Ramos (cell line): ENCODE measurements at regions not wholly inside any gene's neighbourhood (a gene's known extent, or its start where the extent isn't known, plus 50 kb on each side); places are given as distances from the start of the nearest gene placed in this dataset.
"Not testable (repeated sequence)": the region's sequence is repeated elsewhere in the genome, so short reads cannot be mapped to it uniquely, and the experiment has no call there.

Experiments
- in situ Hi-C: fragments of 300-500 bp; cut with MboI; formaldehyde crosslinking; loops from one replicate; pipeline ENCODE4 v1.14.3; 2022; ENCODE audit warnings: low sequenced_read_pairs; ENCODE audit not compliant: unreplicated experiment

DNA sequence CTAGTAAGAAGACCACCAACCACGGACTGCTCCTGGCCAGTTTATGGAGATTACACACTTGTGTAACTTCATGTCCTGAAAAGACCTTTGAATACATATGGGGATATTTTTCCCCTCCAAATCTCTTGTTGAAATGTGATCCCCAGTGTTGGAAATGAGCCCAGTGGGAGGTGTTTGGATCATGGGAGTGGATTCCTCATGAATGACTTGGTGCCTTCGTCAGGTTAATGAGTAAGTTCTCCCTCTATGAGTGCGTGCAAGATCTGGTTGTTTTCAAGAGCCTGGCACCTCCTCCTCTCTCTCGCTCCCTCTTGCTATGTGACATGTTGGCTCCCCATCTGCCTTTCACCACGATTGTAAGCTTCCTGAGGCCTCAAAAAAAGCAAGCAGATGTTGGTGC, 769.0 kb upstream of the SLITRK1 start:
- in situ Hi-C loops: no loop called here

DNA sequence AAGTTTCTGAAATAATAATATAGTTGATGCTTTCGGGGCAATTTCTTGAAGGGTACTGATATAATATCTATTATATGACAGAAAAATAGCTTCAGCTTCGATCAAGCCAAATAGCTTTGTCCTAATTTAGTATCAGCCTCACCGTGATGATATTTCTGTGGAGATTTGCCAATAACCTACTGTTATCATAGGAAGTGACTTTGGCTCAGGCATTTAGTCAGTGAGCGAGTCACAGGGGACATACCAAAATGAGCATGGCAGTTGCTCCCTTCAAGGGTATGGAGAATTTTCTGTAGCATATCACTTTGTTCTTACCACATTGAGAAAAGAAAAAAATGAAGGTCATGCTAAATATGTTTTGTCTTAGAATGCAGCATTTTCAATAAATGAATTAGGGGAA, 767.6 kb upstream of the SLITRK1 start:
- in situ Hi-C loops: no loop called here

DNA sequence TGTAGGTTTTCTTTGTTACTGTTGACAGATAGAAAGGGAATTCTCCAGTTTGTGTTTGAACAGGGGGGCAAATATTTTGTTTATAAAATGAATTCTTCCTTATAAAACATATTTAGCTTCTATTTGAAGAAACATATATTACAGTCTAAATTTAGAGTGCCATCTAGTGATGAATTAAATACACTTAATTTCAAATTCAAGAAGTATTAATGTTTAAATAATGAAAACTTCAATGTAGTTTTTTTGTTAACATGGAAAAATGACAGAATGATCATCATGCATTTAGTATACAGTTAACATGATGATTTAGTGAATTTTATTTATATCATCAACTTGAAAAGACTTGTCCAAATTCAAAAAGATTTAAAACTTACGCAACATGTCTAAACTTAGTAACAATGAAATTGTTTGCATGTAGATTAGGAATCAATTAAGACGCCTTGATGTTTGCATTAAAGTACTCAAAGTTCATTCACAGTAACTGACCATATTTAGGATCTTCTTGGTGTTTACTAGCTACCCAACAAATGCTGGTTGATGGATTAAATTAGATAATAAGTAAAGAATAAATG, 765.9 kb upstream of the SLITRK1 start:
- in situ Hi-C loops: no loop called here

DNA sequence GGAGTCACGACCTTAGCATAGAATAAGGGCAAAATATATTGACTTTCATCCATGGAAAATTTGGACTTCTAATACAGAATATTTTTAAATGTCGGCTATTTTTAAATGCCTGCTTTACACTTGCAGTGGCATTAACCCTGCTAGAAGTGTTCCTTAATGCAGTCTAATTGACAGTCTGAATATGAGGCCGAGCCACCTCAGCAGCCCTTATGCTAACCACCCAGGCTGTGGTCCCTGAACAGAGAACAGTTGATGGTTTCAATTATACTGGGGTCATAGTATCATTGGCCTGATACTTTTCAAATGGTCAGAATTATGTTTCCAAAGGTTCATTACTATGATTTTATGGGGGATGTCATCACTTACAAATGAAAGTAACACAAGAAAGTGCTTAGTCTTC, 764.7 kb upstream of the SLITRK1 start:
- in situ Hi-C loops: no loop called here

DNA sequence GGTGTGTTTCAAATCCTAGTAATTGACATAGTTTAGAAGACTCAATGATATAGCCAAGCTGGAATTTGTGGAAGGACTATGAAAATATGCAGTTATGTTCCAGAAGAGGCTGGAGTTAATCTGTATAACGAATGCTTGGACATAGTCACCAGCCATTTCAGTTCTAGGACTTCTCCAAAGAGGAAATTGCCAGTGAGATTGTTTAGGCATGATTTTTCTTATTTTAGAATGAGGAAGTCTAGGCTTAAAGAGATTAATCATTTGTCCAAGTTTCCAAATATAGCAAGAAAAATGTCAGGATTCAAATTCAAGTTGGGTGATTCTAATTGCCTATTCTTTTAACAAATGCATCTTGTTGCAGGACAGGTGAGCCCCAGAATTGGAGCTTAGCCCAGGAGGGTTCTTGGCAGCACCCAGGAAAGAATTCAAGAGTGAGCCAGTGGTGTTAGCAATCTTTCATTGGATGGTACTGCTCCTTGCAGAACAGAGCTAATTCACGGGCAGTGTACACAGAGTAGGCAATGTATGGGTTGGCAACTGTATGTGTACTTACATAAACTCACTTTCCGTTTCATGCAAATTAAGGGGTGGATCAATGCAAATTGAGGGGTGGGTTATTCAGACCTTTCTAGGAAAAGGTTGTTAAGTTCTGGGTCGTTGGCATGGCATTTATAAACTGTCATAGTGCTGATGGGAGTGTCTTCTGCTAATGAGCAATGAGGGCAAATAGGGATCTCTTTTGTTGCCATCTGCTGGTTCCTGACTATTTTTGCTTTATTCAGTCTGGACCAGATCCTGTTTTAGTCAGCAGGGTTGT, 763.1 kb upstream of the SLITRK1 start:
- in situ Hi-C loops: no loop called here

DNA sequence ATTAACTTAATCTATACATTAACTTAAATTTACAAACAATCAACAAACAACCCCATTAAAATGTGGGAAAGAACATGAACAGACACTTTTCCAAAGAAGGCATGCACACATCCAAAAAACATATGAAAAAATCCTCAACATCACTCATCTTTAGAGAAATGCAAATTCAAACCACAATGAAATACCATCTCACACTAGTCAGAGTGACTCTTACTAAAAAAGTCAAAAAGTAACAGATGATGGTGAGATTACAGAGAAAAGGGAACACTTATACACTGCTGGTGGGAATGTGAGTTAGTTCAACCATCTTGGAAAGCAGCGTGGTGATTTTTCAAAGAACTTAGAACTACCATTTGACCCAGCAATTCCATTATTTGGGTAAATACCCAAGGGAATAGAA, 759.2 kb upstream of the SLITRK1 start:
- in situ Hi-C loops: no loop called here

DNA sequence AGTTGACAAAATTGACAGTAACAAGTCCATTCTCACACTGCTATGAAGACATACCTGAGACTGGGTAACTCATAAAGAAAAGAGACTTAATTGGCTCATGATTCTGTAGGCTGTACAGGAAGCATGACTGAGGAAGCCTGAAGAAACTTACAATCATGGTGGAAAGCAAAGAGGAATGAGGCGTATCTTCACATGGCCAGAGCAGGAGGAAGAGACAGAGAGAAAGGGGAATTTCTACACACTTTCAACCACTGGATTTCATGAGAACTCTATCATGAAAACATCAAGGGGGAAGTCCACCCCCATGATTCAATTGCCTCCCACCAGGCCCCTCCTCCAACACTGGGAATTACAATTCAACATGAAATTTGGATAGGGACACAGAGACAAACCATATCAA, 758.4 kb upstream of the SLITRK1 start:
- in situ Hi-C loops: no loop called here

DNA sequence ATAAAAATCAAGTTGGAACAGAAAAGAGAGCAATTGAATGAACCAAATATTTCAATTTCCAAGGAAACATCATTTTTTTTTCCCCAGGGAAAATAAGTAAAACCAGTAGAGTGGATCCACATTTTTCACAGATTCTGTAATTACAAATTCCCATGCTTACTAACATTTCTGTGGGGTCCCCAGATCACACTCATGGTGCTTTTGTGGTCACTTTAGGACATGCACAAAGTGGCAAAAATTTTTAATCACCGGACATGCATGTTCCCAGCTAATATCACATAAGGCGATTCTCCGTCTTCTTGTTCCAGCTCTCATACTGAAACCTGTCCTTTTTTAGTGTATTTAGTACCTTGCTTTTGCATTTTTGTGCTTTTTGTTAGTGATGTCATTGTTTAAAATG, 748.2 kb upstream of the SLITRK1 start:
- in situ Hi-C loops: no loop called here

DNA sequence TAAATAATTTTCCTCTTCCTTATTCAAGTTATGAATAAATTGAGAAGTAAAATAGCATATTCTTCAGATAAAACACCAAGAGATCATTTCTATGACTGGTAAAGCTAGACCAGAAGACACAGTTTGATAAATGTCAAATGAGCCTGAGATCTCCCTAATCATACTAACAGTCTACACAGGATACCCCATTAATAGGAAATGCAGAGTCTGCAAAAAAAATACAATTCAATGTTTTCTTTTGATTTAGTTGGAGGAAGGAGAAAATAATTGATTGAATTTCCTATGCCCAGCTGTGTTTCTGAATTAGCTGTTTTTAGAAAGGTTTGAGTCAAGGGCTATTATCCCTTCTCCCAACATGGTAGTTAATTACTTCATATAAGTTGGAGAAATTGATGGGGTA, 734.6 kb upstream of the SLITRK1 start:
- in situ Hi-C loops: no loop called here

DNA sequence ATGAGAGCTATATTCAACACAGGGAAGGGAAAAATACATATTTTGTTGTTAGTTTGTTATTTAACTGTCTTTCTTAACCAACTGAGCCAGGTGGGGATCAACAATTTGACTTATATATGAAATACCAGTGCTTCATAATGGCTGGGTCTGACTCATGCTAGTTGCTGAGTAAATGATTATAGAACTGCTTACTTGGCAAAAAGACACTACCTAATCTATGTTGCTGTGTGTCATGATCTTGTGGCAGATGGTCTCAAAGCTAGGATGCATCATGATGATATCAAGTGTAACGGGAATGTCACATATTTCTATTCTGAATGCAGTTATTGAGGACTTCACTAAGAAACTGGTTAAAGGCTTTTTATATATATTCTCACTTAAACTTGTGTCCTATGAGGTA, 727.4 kb upstream of the SLITRK1 start:
- in situ Hi-C loops: no loop called here

DNA sequence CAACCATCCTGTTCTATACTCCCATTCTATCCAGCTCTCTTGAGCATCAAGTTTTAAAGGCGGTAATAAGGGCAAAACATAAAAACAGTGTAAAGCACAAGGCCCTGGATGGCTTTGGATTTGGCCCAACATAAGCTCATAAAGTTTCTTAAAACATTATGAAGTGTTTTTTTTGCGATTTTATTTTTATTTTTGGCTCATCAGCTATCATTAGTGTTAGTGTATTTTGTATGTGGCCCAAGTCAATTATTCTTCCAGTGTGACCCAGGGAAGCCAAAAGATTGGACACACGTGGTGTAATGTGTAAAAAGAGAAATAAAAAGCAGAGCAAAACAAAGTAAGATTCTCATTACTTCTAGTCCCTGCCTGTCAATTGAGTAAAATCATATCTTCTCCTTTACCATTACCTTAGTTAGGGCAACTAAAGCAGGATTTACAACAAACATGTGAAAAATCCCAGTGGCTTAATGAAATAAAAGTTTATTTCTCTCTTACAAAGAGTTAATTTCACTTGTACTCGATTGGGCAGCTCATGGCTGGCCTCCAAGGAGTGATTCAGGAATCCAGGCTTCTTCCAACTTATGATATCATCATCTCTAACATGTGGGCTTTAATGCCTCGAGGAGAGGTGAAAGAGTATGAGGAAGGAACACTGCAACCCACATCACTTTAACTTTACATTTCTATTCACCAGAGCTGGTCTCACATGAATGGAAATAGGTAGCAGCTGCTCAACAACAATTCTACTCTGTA, 725.2 kb upstream of the SLITRK1 start:
- in situ Hi-C loops: no loop called here

DNA sequence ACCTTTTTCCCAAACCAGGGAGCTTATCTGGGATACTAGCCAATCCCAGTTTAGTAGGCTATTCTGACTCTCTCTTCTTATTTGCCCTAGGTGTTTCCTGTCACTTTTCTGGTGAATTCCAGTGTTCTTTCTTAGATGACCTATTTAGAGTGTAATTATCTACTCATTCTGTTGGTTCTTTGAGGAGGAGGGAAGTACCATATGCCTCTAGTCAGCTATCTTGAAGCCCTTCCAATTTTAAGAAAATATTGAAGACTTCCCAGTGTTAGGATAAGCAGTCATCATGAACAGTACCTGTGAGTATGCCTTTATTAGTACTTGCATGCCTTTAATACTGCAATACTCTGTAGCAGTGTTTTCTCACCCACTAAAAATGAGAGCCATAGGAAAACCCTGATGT, 724.3 kb upstream of the SLITRK1 start:
- in situ Hi-C loops: no loop called here

DNA sequence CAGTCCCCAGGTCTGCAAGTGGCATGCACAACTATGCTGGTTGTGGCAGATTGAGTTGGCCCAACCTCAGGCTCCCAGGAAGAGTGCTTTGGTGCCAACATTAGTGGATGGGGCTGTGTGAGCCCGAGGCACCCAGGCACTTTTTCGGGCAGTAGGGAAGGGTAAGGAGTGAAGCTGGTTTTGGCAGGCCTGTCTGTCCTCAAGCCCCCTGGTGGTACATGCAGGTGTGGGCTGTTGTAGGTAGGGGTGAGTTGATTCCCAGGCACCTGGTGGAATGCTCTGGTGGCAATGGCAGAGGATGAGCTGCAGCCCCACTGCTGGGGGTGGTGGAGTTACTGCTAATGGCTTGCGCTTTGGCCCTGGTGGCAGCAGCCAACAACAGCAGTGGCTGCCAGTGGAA, 723.7 kb upstream of the SLITRK1 start:
- in situ Hi-C loops: no loop called here

DNA sequence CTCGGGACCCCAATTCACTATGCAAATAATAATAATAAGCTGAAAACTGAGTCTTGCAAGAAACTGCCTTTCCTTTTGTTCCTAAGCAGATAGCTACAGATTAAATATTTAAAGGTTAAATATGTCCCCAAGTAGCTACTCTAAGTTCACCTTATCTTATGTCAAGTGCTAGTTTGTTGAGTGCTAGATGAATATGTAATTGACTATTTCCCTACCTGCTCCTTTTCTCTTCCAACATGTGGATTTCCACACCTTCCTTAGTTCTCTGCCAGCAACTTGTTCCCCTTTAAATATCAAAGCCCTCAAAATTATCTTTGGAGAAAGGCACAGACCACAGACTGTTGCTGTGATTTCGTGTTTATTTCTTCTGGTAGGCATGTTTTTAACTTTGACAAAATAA, 709.2 kb upstream of the SLITRK1 start:
- in situ Hi-C loops: no loop called here

DNA sequence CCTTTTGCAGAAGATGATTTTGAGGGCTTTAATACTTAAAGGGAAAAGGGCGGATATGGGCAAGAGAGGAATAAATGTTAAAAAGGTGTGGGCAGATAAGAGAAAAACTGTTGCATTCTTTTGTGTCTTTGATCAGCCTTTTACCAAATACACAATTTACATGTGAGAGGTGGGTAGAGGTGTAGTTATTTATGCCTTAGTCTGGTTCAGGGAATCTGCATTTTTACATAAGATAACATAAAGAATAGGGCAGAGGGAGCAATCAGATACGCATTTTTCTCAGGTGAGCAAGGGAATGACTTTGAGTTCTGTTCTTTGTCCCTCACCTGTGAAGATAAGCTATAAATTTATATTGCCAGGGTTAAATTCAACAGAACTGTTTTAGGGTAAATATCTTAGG, 708.4 kb upstream of the SLITRK1 start:
- in situ Hi-C loops: no loop called here

DNA sequence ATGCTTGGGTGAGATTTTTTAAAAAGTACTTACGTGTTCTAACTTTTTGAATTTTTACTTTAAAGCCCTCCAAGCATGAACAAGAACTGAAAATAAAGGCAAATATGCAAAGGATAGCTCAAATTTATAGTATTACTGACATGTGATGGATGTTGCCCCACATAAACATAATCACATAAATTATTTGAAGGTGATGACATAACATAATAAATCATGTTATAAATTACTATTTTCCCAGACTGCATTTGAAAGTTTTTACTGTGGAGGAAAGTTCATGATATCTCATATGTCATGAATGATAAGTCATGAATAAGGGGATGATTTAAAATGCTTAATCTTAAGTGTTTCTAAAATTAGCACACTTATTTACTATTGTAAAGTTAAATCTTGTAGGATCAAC, 705.7 kb upstream of the SLITRK1 start:
- in situ Hi-C loops: no loop called here

DNA sequence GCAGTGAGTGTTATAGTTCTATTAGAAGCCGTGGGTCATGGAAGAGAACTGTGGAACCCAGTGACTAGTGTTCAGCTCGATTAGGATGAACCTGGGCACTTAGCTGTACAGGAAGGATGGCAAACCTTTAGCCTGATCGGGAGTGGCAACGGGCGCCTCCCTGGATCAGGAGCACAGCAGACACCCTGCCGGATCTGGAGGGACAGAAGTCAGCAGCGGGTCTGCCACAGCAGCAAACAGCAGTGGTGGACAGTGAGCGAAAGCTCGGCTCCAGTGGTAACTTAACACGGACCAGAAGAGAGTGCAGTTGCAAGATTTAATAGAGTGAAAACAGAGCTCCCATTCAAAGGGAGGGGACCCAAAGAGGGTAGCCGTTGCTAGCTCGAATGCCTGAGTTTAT, 697.6 kb upstream of the SLITRK1 start:
- in situ Hi-C loops: not testable (repeated sequence)

DNA sequence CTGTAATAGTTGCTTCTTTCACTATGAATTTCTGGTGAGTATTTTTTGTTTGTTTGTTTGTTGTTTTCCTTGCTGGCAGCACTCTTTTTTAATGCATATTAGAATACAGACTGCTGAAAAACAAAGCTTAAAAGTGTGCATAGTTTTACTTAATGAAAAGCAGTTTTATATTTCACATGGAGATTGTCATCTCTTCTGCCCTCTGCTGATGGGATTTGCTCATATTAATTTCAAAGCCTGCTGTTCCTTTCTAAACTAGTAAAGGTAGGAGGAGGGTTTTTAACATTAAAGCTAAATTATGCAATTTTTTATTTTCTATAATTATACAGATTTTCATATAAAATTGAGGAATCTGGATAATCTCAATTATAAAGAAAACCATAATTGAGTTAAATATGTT, 692.6 kb upstream of the SLITRK1 start:
- in situ Hi-C loops: no loop called here

DNA sequence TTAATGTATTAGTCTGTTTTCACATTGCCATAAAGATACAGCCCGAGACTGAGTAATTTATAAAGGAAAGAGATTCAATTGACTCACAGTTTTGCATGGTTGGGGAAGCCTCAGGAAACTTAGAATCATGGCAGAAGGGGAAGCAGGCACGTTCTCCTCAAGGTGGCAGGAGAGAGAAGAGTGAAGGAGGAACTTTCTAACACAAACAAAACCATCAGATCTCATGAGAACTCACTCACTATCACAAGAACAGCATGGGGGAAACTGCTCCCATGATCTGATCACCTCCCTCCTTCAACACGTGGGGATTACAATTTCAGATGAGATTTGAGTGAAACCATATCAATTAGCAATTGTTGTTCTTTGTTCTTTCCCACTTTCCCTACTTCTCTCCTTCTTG, 689.0 kb upstream of the SLITRK1 start:
- in situ Hi-C loops: no loop called here

DNA sequence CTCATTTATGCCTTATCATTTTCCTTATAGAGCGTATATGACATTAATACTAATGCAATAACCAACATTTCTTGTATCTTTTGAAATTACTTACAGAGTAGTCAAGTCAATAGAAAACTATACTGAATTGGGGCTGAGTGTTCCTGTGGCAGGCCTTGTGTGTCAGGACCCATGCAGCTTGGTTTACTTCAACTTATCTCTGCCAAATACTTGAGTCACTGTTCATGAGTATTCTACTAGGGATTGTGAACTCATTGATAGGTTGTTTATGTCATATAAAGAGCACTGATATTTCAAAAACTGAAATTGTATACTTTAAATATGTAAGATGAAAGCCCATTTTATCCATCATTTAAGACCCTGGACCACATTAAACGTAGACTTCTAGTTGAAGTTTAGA, 688.6 kb upstream of the SLITRK1 start:
- in situ Hi-C loops: no loop called here

DNA sequence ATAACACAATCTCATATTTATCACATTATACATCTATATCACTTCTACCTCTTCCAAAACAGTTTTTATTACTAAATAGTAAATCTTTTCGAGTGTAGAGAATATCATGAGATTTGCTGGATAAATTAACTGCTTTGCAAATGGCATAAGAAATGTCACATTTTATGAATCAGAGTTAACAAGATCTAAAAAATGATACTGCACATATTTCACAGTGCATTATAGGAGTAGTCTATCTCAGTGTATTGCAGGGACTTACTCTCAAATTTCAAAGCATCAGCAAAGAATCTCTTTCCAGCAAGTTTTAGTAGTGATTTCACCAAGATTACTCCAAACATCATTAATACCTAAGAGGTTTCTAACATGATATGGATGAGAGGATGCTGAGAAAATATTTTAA, 687.1 kb upstream of the SLITRK1 start:
- in situ Hi-C loops: no loop called here

DNA sequence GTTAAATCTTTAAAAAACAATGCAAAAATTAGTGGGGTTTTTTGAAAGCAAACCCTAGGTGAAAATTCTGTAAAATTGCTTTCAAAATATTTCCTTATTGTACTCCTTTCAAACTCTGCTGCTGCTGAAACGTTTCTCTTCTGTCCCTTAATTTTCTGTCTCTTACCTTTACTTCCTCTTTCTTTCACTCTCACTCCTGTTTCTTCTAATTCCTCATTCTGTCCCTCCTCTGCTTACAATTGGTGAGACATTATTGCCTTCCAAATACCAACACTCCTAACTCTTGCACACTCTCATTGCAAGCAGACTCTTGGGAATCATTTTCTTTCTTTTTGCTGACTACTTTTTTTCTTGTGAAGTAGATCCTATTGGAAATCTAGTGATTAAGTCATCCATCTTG, 685.6 kb upstream of the SLITRK1 start:
- in situ Hi-C loops: no loop called here
